ENCODE measurements at regions not wholly inside any gene's neighbourhood (a gene's known extent, or its start where the extent isn't known, plus 50 kb on each side); places are given as distances from the start of the nearest gene placed in this dataset.

- Histone ChIP-seq H3K9me3 (no peaks in the 10 kb centered on the region), H3K27ac (no peak overlapping the region)
- WGBS, 2 donors: 63 to 66% methylated on average over 4 of the region's 4 CpGs
Measured at GRCh38 chrX:144716187-144716586, 531.1 kb upstream of the SPANXN1 start.

GRCh38 chrX:144717682-144718081 is 529.6 kb upstream of the SPANXN1 start:
- Histone ChIP-seq H3K27me3 (no peaks in the 10 kb centered on the region), H3K27ac (no peak overlapping the region), H3K4me1 (no peaks in the 10 kb centered on the region), H3K9me3 (no peaks in the 10 kb centered on the region), H3K36me3 (no peaks in the 10 kb centered on the region), H3K4me3 (replicated peaks in 1 of 3) (no peak overlapping the region)
- TF ChIP-seq CTCF (IDR thresholded peaks at IDR 0.05) (no peak), POLR2A (IDR thresholded peaks at IDR 0.05) (no peak)
- intact Hi-C loops (cut with DNase I): no loop called here
- WGBS, 2 donors: 100% methylated on average over 1 of the region's 1 CpG
- no peak for DNase-seq

More at GRCh38 chrX:144716187-144716586, 531.1 kb upstream of the SPANXN1 start:
- intact Hi-C loops (cut with DNase I): no loop called here
- H3K36me3 ChIP-seq: no peaks in the 10 kb centered on the region
- TF ChIP-seq POLR2A (IDR thresholded peaks at IDR 0.05): no peak
- no peak for TF ChIP-seq CTCF (IDR thresholded peaks at IDR 0.05)
- H3K27me3 ChIP-seq: no peaks in the 10 kb centered on the region
- H3K4me3 ChIP-seq (replicated peaks in 1 of 3): no peak overlapping the region
- no peaks in the 10 kb centered on the region for H3K4me1 ChIP-seq
- no peak for DNase-seq

GRCh38 chrX:144722307-144722706 is 525.0 kb upstream of the SPANXN1 start:
- Histone ChIP-seq H3K36me3 (no peaks in the 10 kb centered on the region), H3K4me1 (no peaks in the 10 kb centered on the region), H3K27me3 (no peaks in the 10 kb centered on the region), H3K4me3 (replicated peaks in 1 of 3) (no peak overlapping the region), H3K9me3 (no peaks in the 10 kb centered on the region), H3K27ac (no peak overlapping the region)
- intact Hi-C loops (cut with DNase I): no loop called here
- 63 to 70% methylated on average over 6 of the region's 6 CpGs for WGBS, 2 donors
- TF ChIP-seq CTCF (IDR thresholded peaks at IDR 0.05): no peak
- TF ChIP-seq POLR2A (IDR thresholded peaks at IDR 0.05): no peak
- DNase-seq: no peak

GRCh38 chrX:144730471-144730870 is 516.8 kb upstream of the SPANXN1 start:
- H3K4me1 ChIP-seq: no peaks in the 10 kb centered on the region
- TF ChIP-seq POLR2A (IDR thresholded peaks at IDR 0.05) (no peak), CTCF (IDR thresholded peaks at IDR 0.05) (no peak)
- no peaks in the 10 kb centered on the region for H3K9me3 ChIP-seq
- H3K27me3 ChIP-seq: no peaks in the 10 kb centered on the region
- H3K4me3 ChIP-seq (replicated peaks in 1 of 3): no peak overlapping the region
- no peak for DNase-seq
- WGBS, 2 donors: 63 to 70% methylated on average over 2 of the region's 2 CpGs
- intact Hi-C loops (cut with DNase I): no loop called here
- no peak overlapping the region for H3K27ac ChIP-seq
- no peaks in the 10 kb centered on the region for H3K36me3 ChIP-seq

- TF ChIP-seq CTCF (IDR thresholded peaks at IDR 0.05) (no peak), POLR2A (IDR thresholded peaks at IDR 0.05) (no peak)
Measured at GRCh38 chrX:144732588-144732987, 514.7 kb upstream of the SPANXN1 start.

More at GRCh38 chrX:144732588-144732987, 514.7 kb upstream of the SPANXN1 start:
- no peak overlapping the region for H3K4me3 ChIP-seq (replicated peaks in 1 of 3)
- no peak for DNase-seq
- no peaks in the 10 kb centered on the region for H3K36me3 ChIP-seq
- WGBS, 2 donors: 67 to 74% methylated on average over 4 of the region's 4 CpGs
- H3K27me3 ChIP-seq: no peaks in the 10 kb centered on the region
- no peaks in the 10 kb centered on the region for H3K4me1 ChIP-seq
- H3K27ac ChIP-seq: no peak overlapping the region
- no peaks in the 10 kb centered on the region for H3K9me3 ChIP-seq
- intact Hi-C loops (cut with DNase I): no loop called here

Measured in thyroid gland (tissue), 4 donors.